Hepatocyte (in vitro differentiated cells): ENCODE measurements at regions not wholly inside any gene's neighbourhood (a gene's known extent, or its start where the extent isn't known, plus 50 kb on each side); places are given as distances from the start of the nearest gene placed in this dataset.

Experiments
- DNase-seq: peaks from one replicate; pipeline ENCODE4 v3.0.0-alpha.2; 2016; ENCODE audit warnings: low spot score
- H2AFZ ChIP-seq: fragments of 200-600 bp; sonication (generic); 2 replicates; pipeline ENCODE4 v1.6.0; 2016; ENCODE audit warnings: antibody characterized with exemption, mild to moderate bottlenecking
- H3K27ac ChIP-seq: fragments of 200-600 bp; sonication (generic); 2 replicates; pipeline ENCODE4 v1.5.1; 2016; ENCODE audit warnings: mild to moderate bottlenecking
- H3K27me3 ChIP-seq: fragments of 200-600 bp; sonication (generic); 2 replicates; pipeline ENCODE4 v1.6.1; 2016
- H3K36me3 ChIP-seq: fragments of 200-600 bp; sonication (generic); replicated peaks from 2 replicates; pipeline ENCODE4 v1.5.1; 2016; ENCODE audit warnings: low read depth; ENCODE audit not compliant: insufficient read depth
- H3K4me1 ChIP-seq: fragments of 200-600 bp; sonication (generic); 2 replicates; pipeline ENCODE4 v1.5.1; 2016; ENCODE audit warnings: mild to moderate bottlenecking, moderate library complexity; ENCODE audit not compliant: insufficient read depth
- H3K4me2 ChIP-seq: fragments of 200-600 bp; sonication (generic); 2 replicates; pipeline ENCODE4 v1.6.0; 2016
- H3K4me3 ChIP-seq: fragments of 200-600 bp; sonication (generic); 2 replicates; pipeline ENCODE4 v1.5.1; 2016; ENCODE audit warnings: mild to moderate bottlenecking
- H3K79me2 ChIP-seq: fragments of 200-600 bp; sonication (generic); 2 replicates; pipeline ENCODE4 v1.6.0; 2017; ENCODE audit warnings: mild to moderate bottlenecking
- H3K9me2 ChIP-seq: fragments of 200-600 bp; sonication (generic); replicated peaks from 2 replicates; pipeline ENCODE4 v1.6.0; 2017; ENCODE audit warnings: mild to moderate bottlenecking; ENCODE audit not compliant: insufficient read depth
- H3K9me3 ChIP-seq: fragments of 200-600 bp; sonication (generic); 2 replicates; pipeline ENCODE4 v1.5.1; 2016; ENCODE audit warnings: low read depth, mild to moderate bottlenecking
- H4K20me1 ChIP-seq: fragments of 200-600 bp; sonication (generic); 2 replicates; pipeline ENCODE4 v1.6.0; 2016; ENCODE audit warnings: mild to moderate bottlenecking; ENCODE audit not compliant: insufficient read depth, poor library complexity, severe bottlenecking
- EZH2 ChIP-seq: fragments of 200-600 bp; sonication (generic); IDR thresholded peaks from 2 replicates; pipeline ENCODE4 v1.6.1; 2016; ENCODE audit warnings: antibody characterized with exemption, mild to moderate bottlenecking, borderline replicate concordance
- EZH2phosphoT487 ChIP-seq: fragments of 200-600 bp; sonication (generic); IDR thresholded peaks from one replicate; pipeline ENCODE4 v1.6.1; 2018; ENCODE audit warnings: antibody characterized with exemption, mild to moderate bottlenecking, low read depth, moderate library complexity; ENCODE audit not compliant: unreplicated experiment, severe bottlenecking
- microRNA counts: library from miRNA; unstranded; fragments of <30 nt; microRNA quantifications from one replicate; lab custom pipeline; 2017
- microRNA-seq: library from miRNA; unstranded; fragments of <30 nt; microRNA quantifications from one replicate; pipeline ENCODE4, GENCODE V29; 2017
- small RNA-seq: library from RNA; depleted of rRNA; stranded (forward); fragments of <200 nt; gene quantifications from one replicate; pipeline ENCODE3, GENCODE V24; 2014
- TF ChIP-seq, protein P1 (sequence below): fragments of 200-600 bp; sonication (generic); IDR thresholded peaks from 2 replicates; pipeline ENCODE4 v1.5.1; 2016; ENCODE audit warnings: antibody characterized with exemption, mild to moderate bottlenecking; ENCODE audit not compliant: poor library complexity

GRCh38 chr4:20646287-20646686 is 54.0 kb upstream of the PACRGL start:
- no peak overlapping the region for H3K27ac ChIP-seq
- no peaks in the 10 kb centered on the region for H3K79me2 ChIP-seq
- no peaks in the 10 kb centered on the region for H3K27me3 ChIP-seq
- no peak overlapping the region for H2AFZ ChIP-seq
- no peaks in the 10 kb centered on the region for H3K9me2 ChIP-seq
- H3K9me3 ChIP-seq, result no peaks in the 10 kb centered on the region
- no peaks in the 10 kb centered on the region for H4K20me1 ChIP-seq
- no peaks in the 10 kb centered on the region for H3K4me1 ChIP-seq
- no peak for DNase-seq
- H3K36me3 ChIP-seq, result no peaks in the 10 kb centered on the region
- TF ChIP-seq EZH2phosphoT487, result no peak
- no peak for TF ChIP-seq EZH2
- TF ChIP-seq, protein P1, sequence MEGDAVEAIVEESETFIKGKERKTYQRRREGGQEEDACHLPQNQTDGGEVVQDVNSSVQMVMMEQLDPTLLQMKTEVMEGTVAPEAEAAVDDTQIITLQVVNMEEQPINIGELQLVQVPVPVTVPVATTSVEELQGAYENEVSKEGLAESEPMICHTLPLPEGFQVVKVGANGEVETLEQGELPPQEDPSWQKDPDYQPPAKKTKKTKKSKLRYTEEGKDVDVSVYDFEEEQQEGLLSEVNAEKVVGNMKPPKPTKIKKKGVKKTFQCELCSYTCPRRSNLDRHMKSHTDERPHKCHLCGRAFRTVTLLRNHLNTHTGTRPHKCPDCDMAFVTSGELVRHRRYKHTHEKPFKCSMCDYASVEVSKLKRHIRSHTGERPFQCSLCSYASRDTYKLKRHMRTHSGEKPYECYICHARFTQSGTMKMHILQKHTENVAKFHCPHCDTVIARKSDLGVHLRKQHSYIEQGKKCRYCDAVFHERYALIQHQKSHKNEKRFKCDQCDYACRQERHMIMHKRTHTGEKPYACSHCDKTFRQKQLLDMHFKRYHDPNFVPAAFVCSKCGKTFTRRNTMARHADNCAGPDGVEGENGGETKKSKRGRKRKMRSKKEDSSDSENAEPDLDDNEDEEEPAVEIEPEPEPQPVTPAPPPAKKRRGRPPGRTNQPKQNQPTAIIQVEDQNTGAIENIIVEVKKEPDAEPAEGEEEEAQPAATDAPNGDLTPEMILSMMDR, result no peak
- H3K4me3 ChIP-seq, result no peak overlapping the region
- no peak overlapping the region for H3K4me2 ChIP-seq

MicroRNAs encoded in the stretch of these regions (microRNA counts, 767-probe panel; counts per million panel counts)
- microRNA hsa-miR-218-5p (lab: Ali Mortazavi, UCI), result 8,773 counts per million, percentile 64 among the panel's probes with 10 or more counts

Small RNA genes in the stretch of these regions (microRNA-seq; reads per million reads assigned to microRNA genes)
- 157 reads per million, percentile 64 among the genes with 10 or more reads in this experiment for gene MIR218-1

Small RNA genes in the stretch of these regions (small RNA-seq; reads per million reads assigned to genes)
- gene MIR218-1, result 8.7 reads per million, percentile 94 among the genes with 10 or more reads in this experiment
